Sigmoid colon (tissue), 6 donors: ENCODE measurements at regions not wholly inside any gene's neighbourhood (a gene's known extent, or its start where the extent isn't known, plus 50 kb on each side); places are given as distances from the start of the nearest gene placed in this dataset.

Source experiments
- DNase-seq: peaks from one replicate; pipeline ENCODE4 v3.0.0-alpha.2; 2019
- H3K27ac ChIP-seq, 4 donors: fragments of 200-600 bp; sonication (generic); one replicate each; pipeline ENCODE4 v1.5.1; 2016 to 2019; ENCODE audit warnings: mild to moderate bottlenecking in 1 of 4
- H3K27me3 ChIP-seq, 3 donors: fragments of 200-600 bp; sonication (generic); one replicate each; pipeline ENCODE4 v1.5.1; 2019; ENCODE audit warnings: mild to moderate bottlenecking in 1 of 3
- H3K36me3 ChIP-seq, 4 donors: fragments of 200-600 bp; sonication (generic); one replicate each; pipeline ENCODE4 v1.5.1; 2016 to 2019
- H3K4me1 ChIP-seq, 4 donors: fragments of 200-600 bp; sonication (generic); one replicate each; pipeline ENCODE4 v1.5.1; 2017 to 2019
- H3K4me3 ChIP-seq, 4 donors: fragments of 200-600 bp; sonication (generic); one replicate each; pipeline ENCODE4 v1.5.1; 2017 to 2019; ENCODE audit warnings: mild to moderate bottlenecking in 2 of 4, moderate library complexity in 1 of 4
- H3K9me3 ChIP-seq, 4 donors: fragments of 200-600 bp in 3 of 4; sonication (generic) in 3 of 4; one replicate each; pipeline versions ENCODE4 v1.5.1 to v1.6.1; 2013 to 2019
- CTCF ChIP-seq, 4 experiments: fragments of 450-650 bp in 3 of 4; fragments of 200-600 bp in 1 of 4; IDR thresholded peaks; one replicate each; pipeline ENCODE4 v1.5.1; 2016 to 2019; ENCODE audit warnings: antibody characterized with exemption in 4 of 4, mild to moderate bottlenecking in 3 of 4, moderate library complexity in 2 of 4
- EP300 ChIP-seq, 4 donors: sonication (generic); formaldehyde crosslinking; IDR thresholded peaks; one replicate each; pipeline ENCODE4 v1.6.1; 2017; ENCODE audit warnings: antibody characterized with exemption in 4 of 4
- POLR2A ChIP-seq, 2 donors: fragments of 450-650 bp; IDR thresholded peaks; one replicate each; pipeline ENCODE4 v1.6.1; 2016; ENCODE audit warnings: antibody characterized with exemption in 2 of 2, mild to moderate bottlenecking in 2 of 2, moderate library complexity in 2 of 2
- POLR2AphosphoS5 ChIP-seq, 4 donors: sonication (generic); formaldehyde crosslinking; IDR thresholded peaks; one replicate each; pipeline ENCODE4 v1.6.1; 2017; ENCODE audit warnings: antibody characterized with exemption in 4 of 4
- WGBS, 2 donors: extraction: QIAGEN DNeasy Blood & Tissue Kit; methylation state at CpG; one replicate each; pipeline ENCODE4 v1.1.7; 2013; 5-methylcytosine and 5-hydroxymethylcytosine counted together
- intact Hi-C: fragments of 100-400 bp; cut with DNase I; formaldehyde crosslinking; loops from one replicate; pipeline ENCODE4 v1.15.1; 2023
- donor health status: healthy with polysubstance abuse.
- donor health status: healthy.

DNA sequence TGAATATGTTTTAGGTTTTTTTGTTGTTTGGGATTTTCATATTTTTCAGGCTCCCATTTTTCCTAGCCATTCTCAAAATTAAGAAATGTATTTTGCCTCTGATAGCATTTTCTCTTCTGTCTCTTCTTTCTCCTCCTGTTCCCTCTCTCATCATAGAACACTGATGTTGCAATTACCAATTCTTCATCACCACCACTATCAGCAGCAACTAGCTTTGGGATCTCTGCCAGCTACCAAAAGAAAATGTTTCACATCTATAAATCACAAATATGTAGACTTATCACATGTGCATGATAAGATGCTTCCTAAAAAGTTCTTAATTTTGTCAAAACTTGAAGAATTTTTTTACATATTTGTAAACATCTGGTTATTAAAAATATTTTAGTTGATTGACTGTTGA is 887.1 kb downstream of the MAT2B start:
- Histone ChIP-seq H3K4me1 (no peaks in the 10 kb centered on the region), H3K27ac (no peak overlapping the region), H3K4me3 (no peak overlapping the region), H3K9me3 (no peaks in the 10 kb centered on the region), H3K36me3 (no peaks in the 10 kb centered on the region), H3K27me3 (no peaks in the 10 kb centered on the region)
- intact Hi-C loops = no loop called here
- DNase-seq = no peak
- TF ChIP-seq CTCF (IDR thresholded peaks at IDR 0.05) = no peak
- no peak for TF ChIP-seq POLR2A (IDR thresholded peaks at IDR 0.05)
- no peak for TF ChIP-seq EP300 (IDR thresholded peaks at IDR 0.05)
- TF ChIP-seq POLR2AphosphoS5 (IDR thresholded peaks at IDR 0.05) = no peak

- WGBS, 2 donors = 58 to 72% methylated on average over 5 of the region's 5 CpGs
- no peak for TF ChIP-seq POLR2AphosphoS5 (IDR thresholded peaks at IDR 0.05)
- TF ChIP-seq EP300 (IDR thresholded peaks at IDR 0.05) = no peak
- no peak for TF ChIP-seq CTCF (IDR thresholded peaks at IDR 0.05)
- no peak for TF ChIP-seq POLR2A (IDR thresholded peaks at IDR 0.05)
- no peak overlapping the region for H3K27ac ChIP-seq
- DNase-seq = no peak
- no peaks in the 10 kb centered on the region for H3K9me3 ChIP-seq
- no peaks in the 10 kb centered on the region for H3K27me3 ChIP-seq
- no peaks in the 10 kb centered on the region for H3K36me3 ChIP-seq
- intact Hi-C loops = no loop called here
- H3K4me1 ChIP-seq = no peaks in the 10 kb centered on the region
- H3K4me3 ChIP-seq = no peak overlapping the region
These were observed 889.3 kb downstream of the MAT2B start for GRCh38 chr5:164394686-164395194.

GRCh38 chr5:164412531-164412930 is 907.1 kb downstream of the MAT2B start:
- H3K27ac ChIP-seq = no peak overlapping the region
- TF ChIP-seq POLR2AphosphoS5 (IDR thresholded peaks at IDR 0.05) = no peak
- no peak for TF ChIP-seq CTCF (IDR thresholded peaks at IDR 0.05)
- TF ChIP-seq EP300 (IDR thresholded peaks at IDR 0.05) = no peak
- no peak for TF ChIP-seq POLR2A (IDR thresholded peaks at IDR 0.05)
- no peak overlapping the region for H3K4me3 ChIP-seq
- no peaks in the 10 kb centered on the region for H3K27me3 ChIP-seq
- intact Hi-C loops = no loop called here
- H3K36me3 ChIP-seq = no peaks in the 10 kb centered on the region
- no peaks in the 10 kb centered on the region for H3K4me1 ChIP-seq
- no peak for DNase-seq
- 82 to 91% methylated on average over 1 of the region's 1 CpG for WGBS, 2 donors
- no peaks in the 10 kb centered on the region for H3K9me3 ChIP-seq

GRCh38 chr5:164420161-164420560 is 914.7 kb downstream of the MAT2B start:
- DNase-seq = no peak
- H3K9me3 ChIP-seq = peaks cover 4 to 8% (median 7%) of the 10 kb centered on the region in 4 donors
- no peak for TF ChIP-seq POLR2AphosphoS5 (IDR thresholded peaks at IDR 0.05)
- TF ChIP-seq CTCF (IDR thresholded peaks at IDR 0.05) = no peak
- TF ChIP-seq POLR2A (IDR thresholded peaks at IDR 0.05) = no peak
- no peak for TF ChIP-seq EP300 (IDR thresholded peaks at IDR 0.05)
- H3K36me3 ChIP-seq = no peaks in the 10 kb centered on the region
- intact Hi-C loops = no loop called here
- H3K27me3 ChIP-seq = no peaks in the 10 kb centered on the region
- no peak overlapping the region for H3K27ac ChIP-seq
- H3K4me3 ChIP-seq = no peak overlapping the region
- WGBS, 2 donors = 84 to 97% methylated on average over 2 of the region's 2 CpGs
- no peaks in the 10 kb centered on the region for H3K4me1 ChIP-seq

- Histone ChIP-seq H3K4me1 (no peaks in the 10 kb centered on the region), H3K27ac (no peak overlapping the region), H3K27me3 (no peaks in the 10 kb centered on the region), H3K36me3 (no peaks in the 10 kb centered on the region), H3K9me3 (peaks cover 4 to 8% (median 7%) of the 10 kb centered on the region in 4 donors), H3K4me3 (no peak overlapping the region)
- 69 to 77% methylated on average over 5 of the region's 5 CpGs for WGBS, 2 donors
- TF ChIP-seq CTCF (IDR thresholded peaks at IDR 0.05) = no peak
- TF ChIP-seq EP300 (IDR thresholded peaks at IDR 0.05) = no peak
- no peak for TF ChIP-seq POLR2AphosphoS5 (IDR thresholded peaks at IDR 0.05)
- no peak for TF ChIP-seq POLR2A (IDR thresholded peaks at IDR 0.05)
- intact Hi-C loops = no loop called here
- no peak for DNase-seq
These were observed 917.0 kb downstream of the MAT2B start for GRCh38 chr5:164422400-164422799.
